ENCODE measurements at regions not wholly inside any gene's neighbourhood (a gene's known extent, or its start where the extent isn't known, plus 50 kb on each side); places are given as distances from the start of the nearest gene placed in this dataset.
A peak's percentile ranks its signal among the peaks of the same experiment; 100 is the strongest.

DNA sequence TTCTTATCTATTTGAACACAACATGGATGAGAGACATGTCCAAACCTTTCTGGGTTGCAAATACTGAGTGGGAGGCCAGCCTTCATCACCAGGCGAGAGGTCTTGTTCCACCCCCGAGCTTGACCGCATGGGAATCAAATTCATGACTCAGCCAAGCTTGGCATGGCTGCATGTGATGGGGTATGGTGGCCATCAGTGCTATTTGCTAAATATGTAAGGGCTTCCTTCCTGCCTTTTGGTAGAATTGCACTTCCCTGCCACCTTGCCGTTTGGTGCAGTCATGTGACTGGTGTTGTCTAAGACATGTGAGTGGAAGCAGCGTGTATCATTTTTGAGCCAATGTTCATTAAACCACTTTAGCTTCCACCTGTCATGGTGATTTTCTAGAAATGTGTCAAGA is 508.9 kb upstream of the SULF2 start:
- Mint-ChIP-seq H3K27me3 (ENCODE audit: low read depth) (no peaks in the 10 kb centered on the region), H3K36me3 (peaks cover 4% of the 10 kb centered on the region; the same call in 1 of the 2 replicates), H3K4me1 (peaks cover 63% of the 10 kb centered on the region), H3K9me3 (peaks cover 8% of the 10 kb centered on the region; the same call in 1 of the 2 replicates), H3K4me3 (no peak overlapping the region), H3K27ac (peak overlapping the region; percentile 44; the same call in 1 of the 2 replicates)
- ChIA-PET POLR2A (interaction anchor here (0.6 kb wide), 1 partner anchor 39 kb away, joined by 5 read pairs; no protein-coding TSS in a partner anchor), CTCF (interaction anchor here (0.8 to 3.5 kb wide), 2 partner anchors 326 to 508 kb away, joined by 4 to 28 read pairs; partner anchors contain the start of gene SULF2)
- ATAC-seq (no peak), DNase-seq (ENCODE audit: low spot score) (no peak)
- TF ChIP-seq, protein P1, sequence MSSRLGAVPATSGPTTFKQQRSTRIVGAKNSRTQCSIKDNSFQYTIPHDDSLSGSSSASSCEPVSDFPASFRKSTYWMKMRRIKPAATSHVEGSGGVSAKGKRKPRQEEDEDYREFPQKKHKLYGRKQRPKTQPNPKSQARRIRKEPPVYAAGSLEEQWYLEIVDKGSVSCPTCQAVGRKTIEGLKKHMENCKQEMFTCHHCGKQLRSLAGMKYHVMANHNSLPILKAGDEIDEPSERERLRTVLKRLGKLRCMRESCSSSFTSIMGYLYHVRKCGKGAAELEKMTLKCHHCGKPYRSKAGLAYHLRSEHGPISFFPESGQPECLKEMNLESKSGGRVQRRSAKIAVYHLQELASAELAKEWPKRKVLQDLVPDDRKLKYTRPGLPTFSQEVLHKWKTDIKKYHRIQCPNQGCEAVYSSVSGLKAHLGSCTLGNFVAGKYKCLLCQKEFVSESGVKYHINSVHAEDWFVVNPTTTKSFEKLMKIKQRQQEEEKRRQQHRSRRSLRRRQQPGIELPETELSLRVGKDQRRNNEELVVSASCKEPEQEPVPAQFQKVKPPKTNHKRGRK (CRISPR knock-in tag; IDR thresholded peaks at IDR 0.05; ENCODE audit: borderline replicate concordance), result no peak
- TF ChIP-seq, protein P2, sequence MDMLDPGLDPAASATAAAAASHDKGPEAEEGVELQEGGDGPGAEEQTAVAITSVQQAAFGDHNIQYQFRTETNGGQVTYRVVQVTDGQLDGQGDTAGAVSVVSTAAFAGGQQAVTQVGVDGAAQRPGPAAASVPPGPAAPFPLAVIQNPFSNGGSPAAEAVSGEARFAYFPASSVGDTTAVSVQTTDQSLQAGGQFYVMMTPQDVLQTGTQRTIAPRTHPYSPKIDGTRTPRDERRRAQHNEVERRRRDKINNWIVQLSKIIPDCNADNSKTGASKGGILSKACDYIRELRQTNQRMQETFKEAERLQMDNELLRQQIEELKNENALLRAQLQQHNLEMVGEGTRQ (CRISPR knock-in tag; IDR thresholded peaks at IDR 0.05), result peak; percentile 29; the same call in 1 of the 2 replicates
- TF ChIP-seq, protein P3, sequence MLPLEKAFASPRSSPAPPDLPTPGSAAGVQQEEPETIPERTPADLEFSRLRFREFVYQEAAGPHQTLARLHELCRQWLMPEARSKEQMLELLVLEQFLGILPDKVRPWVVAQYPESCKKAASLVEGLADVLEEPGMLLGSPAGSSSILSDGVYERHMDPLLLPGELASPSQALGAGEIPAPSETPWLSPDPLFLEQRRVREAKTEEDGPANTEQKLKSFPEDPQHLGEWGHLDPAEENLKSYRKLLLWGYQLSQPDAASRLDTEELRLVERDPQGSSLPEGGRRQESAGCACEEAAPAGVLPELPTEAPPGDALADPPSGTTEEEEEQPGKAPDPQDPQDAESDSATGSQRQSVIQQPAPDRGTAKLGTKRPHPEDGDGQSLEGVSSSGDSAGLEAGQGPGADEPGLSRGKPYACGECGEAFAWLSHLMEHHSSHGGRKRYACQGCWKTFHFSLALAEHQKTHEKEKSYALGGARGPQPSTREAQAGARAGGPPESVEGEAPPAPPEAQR (CRISPR knock-in tag; IDR thresholded peaks at IDR 0.05), result no peak
- TF ChIP-seq ZNF671 (CRISPR knock-in tag; IDR thresholded peaks at IDR 0.05), result no peak
- no peak for TF ChIP-seq ERG (CRISPR knock-in tag; IDR thresholded peaks at IDR 0.05)
- TF ChIP-seq ZNF425 (CRISPR knock-in tag; conservative IDR thresholded peaks at IDR 0.05), result no peak
- TF ChIP-seq, protein P4, sequence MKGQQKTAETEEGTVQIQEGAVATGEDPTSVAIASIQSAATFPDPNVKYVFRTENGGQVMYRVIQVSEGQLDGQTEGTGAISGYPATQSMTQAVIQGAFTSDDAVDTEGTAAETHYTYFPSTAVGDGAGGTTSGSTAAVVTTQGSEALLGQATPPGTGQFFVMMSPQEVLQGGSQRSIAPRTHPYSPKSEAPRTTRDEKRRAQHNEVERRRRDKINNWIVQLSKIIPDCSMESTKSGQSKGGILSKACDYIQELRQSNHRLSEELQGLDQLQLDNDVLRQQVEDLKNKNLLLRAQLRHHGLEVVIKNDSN (CRISPR knock-in tag; IDR thresholded peaks at IDR 0.05), result 0 out of 2 replicates have a peak, but pooled peaks have one; percentile 18
- no peak for TF ChIP-seq KAT7 (CRISPR knock-in tag; IDR thresholded peaks at IDR 0.05; ENCODE audit: borderline replicate concordance)
- no peak for TF ChIP-seq NR2C2 (CRISPR knock-in tag; IDR thresholded peaks at IDR 0.05)
- no peak for TF ChIP-seq ELF4 (CRISPR knock-in tag; IDR thresholded peaks at IDR 0.05; ENCODE audit: low read depth)

DNA sequence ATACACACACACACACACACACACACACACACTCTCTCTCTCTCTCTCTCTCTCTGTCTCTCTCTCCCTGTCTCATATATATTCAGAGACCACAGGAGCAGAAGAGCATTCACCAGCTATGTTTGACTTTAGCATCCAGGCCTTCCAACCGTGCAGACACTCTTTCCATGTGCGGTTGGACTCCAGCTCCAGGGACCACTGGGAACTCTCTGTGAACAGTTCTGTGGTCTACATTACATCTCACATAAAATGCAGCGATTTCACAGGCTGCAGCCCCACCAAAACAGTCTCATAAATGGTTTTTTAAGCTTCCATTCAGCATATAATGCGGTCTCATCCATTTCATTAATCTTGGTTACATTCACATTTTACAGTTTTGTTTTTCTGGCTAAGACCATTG is 508.4 kb upstream of the SULF2 start:
- H3K27ac Mint-ChIP-seq, result no peak overlapping the region
- H3K4me3 Mint-ChIP-seq, result no peak overlapping the region
- ATAC-seq (no peak), DNase-seq (ENCODE audit: low spot score) (no peak)
- peaks cover 7% of the 10 kb centered on the region; the same call in 1 of the 2 replicates for H3K9me3 Mint-ChIP-seq
- H3K36me3 Mint-ChIP-seq, result peaks cover 2% of the 10 kb centered on the region; the same call in 1 of the 2 replicates
- H3K4me1 Mint-ChIP-seq, result peaks cover 63% of the 10 kb centered on the region
- CTCF ChIA-PET, result no interaction called here
- POLR2A ChIA-PET, result interaction anchor here (0.6 kb wide), 1 partner anchor 39 kb away, joined by 5 read pairs; no protein-coding TSS in a partner anchor
- no peaks in the 10 kb centered on the region for H3K27me3 Mint-ChIP-seq (ENCODE audit: low read depth)
- TF ChIP-seq JAZF1 (CRISPR knock-in tag; IDR thresholded peaks at IDR 0.05) (no peak), ETV6 (CRISPR knock-in tag; IDR thresholded peaks at IDR 0.05) (no peak), ARID4B (CRISPR knock-in tag; IDR thresholded peaks at IDR 0.05; ENCODE audit: borderline replicate concordance) (no peak), ZNF281 (CRISPR knock-in tag; IDR thresholded peaks at IDR 0.05) (no peak), ZNF232 (CRISPR knock-in tag; IDR thresholded peaks at IDR 0.05) (no peak), FOXP1 (CRISPR knock-in tag; IDR thresholded peaks at IDR 0.05; ENCODE audit: borderline replicate concordance) (no peak), NFYB (CRISPR knock-in tag; conservative IDR thresholded peaks at IDR 0.05; ENCODE audit: low read depth) (no peak), KAT7 (CRISPR knock-in tag; IDR thresholded peaks at IDR 0.05; ENCODE audit: borderline replicate concordance) (no peak), CREM (CRISPR knock-in tag; IDR thresholded peaks at IDR 0.05) (no peak), NR2C2 (CRISPR knock-in tag; IDR thresholded peaks at IDR 0.05) (no peak)
